GM23338 (cell line): ENCODE measurements at regions not wholly inside any gene's neighbourhood (a gene's known extent, or its start where the extent isn't known, plus 50 kb on each side); places are given as distances from the start of the nearest gene placed in this dataset.

Source experiments
- ATAC-seq: fragments of 200-7000 bp; cut with Tn5 transposase; 3 replicates; pipeline ENCODE4 v1.9.1; 2020
- DNase-seq: peaks from one replicate; pipeline ENCODE4 v3.0.0-alpha.2; 2015; ENCODE audit warnings: low spot score
- H2AFZ ChIP-seq: fragments of 200-600 bp; sonication (generic); 2 replicates; pipeline ENCODE4 v1.8.0; 2016; ENCODE audit warnings: antibody characterized with exemption, mild to moderate bottlenecking, moderate library complexity
- H3F3A ChIP-seq: fragments of 200-600 bp; sonication (generic); replicated peaks from 2 replicates; pipeline ENCODE4 v1.8.0; 2017; ENCODE audit warnings: antibody characterized with exemption, mixed run types, low read depth
- H3K27ac ChIP-seq: fragments of 200-600 bp; sonication (generic); 2 replicates; pipeline ENCODE4 v1.6.1; 2016; ENCODE audit warnings: low read depth
- H3K27me3 ChIP-seq: fragments of 200-600 bp; sonication (generic); 2 replicates; pipeline ENCODE4 v1.8.0; 2016; ENCODE audit warnings: mild to moderate bottlenecking, mixed run types, moderate library complexity; ENCODE audit not compliant: insufficient read depth
- H3K36me3 ChIP-seq: fragments of 200-600 bp; sonication (generic); 2 replicates; pipeline ENCODE4 v1.8.0; 2016; ENCODE audit warnings: mild to moderate bottlenecking; ENCODE audit not compliant: insufficient read depth
- H3K4me1 ChIP-seq: fragments of 200-600 bp; sonication (generic); 2 replicates; pipeline ENCODE4 v1.8.0; 2016; ENCODE audit warnings: mild to moderate bottlenecking, moderate library complexity; ENCODE audit not compliant: insufficient read depth
- H3K4me2 ChIP-seq: fragments of 200-600 bp; sonication (generic); 2 replicates; pipeline ENCODE4 v1.7.1; 2017; ENCODE audit warnings: mixed run types
- H3K4me3 ChIP-seq: fragments of 200-600 bp; sonication (generic); 2 replicates; pipeline ENCODE4 v1.6.1; 2016; ENCODE audit warnings: mixed run types
- H3K79me2 ChIP-seq: fragments of 200-600 bp; sonication (generic); replicated peaks from 2 replicates; pipeline ENCODE4 v1.8.0; 2017; ENCODE audit warnings: mild to moderate bottlenecking; ENCODE audit not compliant: insufficient read depth
- H3K9me2 ChIP-seq: fragments of 200-600 bp; sonication (generic); 2 replicates; pipeline ENCODE4 v1.8.0; 2017; ENCODE audit not compliant: insufficient read depth
- H4K20me1 ChIP-seq: fragments of 200-600 bp; sonication (generic); replicated peaks from 2 replicates; pipeline ENCODE4 v1.8.0; 2017; ENCODE audit warnings: mild to moderate bottlenecking; ENCODE audit not compliant: insufficient read depth
- H3K27ac Mint-ChIP-seq: 2 replicates; pipeline ENCODE4 v1.8.0; 2020; ENCODE audit warnings: inconsistent platforms, mild to moderate bottlenecking, moderate library complexity, mixed read lengths
- H3K27me3 Mint-ChIP-seq: 3 replicates; pipeline ENCODE4 v1.8.0; 2022; ENCODE audit warnings: low read depth, mild to moderate bottlenecking, moderate library complexity, mixed read lengths, inconsistent platforms; ENCODE audit not compliant: insufficient read depth, poor library complexity
- H3K36me3 Mint-ChIP-seq: 3 replicates; pipeline ENCODE4 v1.8.0; 2021; ENCODE audit warnings: low read depth, mild to moderate bottlenecking, inconsistent platforms, moderate library complexity, mixed read lengths
- H3K4me1 Mint-ChIP-seq: 3 replicates; pipeline ENCODE4 v1.8.0; 2020; ENCODE audit warnings: mild to moderate bottlenecking, inconsistent platforms, mixed read lengths
- H3K4me3 Mint-ChIP-seq: 3 replicates; pipeline ENCODE4 v1.8.0; 2021; ENCODE audit warnings: moderate library complexity, mild to moderate bottlenecking, inconsistent platforms, mixed read lengths
- H3K9me3 Mint-ChIP-seq: 3 replicates; pipeline ENCODE4 v1.8.0; 2020; ENCODE audit warnings: moderate library complexity, mild to moderate bottlenecking, inconsistent platforms, mixed read lengths
- CREB1 ChIP-seq: fragments of 250-450 bp; sonication (Bioruptor Pico); IDR thresholded peaks from 2 replicates; pipeline ENCODE4 v1.5.0; 2020; ENCODE audit warnings: low read depth, mild to moderate bottlenecking, moderate library complexity
- CTCF ChIP-seq, 2 experiments: fragments of 200-600 bp in 1 of 2; sonication (generic) in 1 of 2; conservative IDR thresholded peaks; 2 replicates each; pipeline versions ENCODE4 v1.5.1 to v1.6.1; 2016 to 2017; ENCODE audit warnings: antibody characterized with exemption in 2 of 2, low read depth in 2 of 2, mild to moderate bottlenecking in 2 of 2, moderate library complexity in 1 of 2
- ETS1 ChIP-seq: IDR thresholded peaks from 2 replicates; pipeline ENCODE4 v1.6.1; 2016; ENCODE audit warnings: antibody characterized with exemption
- EZH2 ChIP-seq: fragments of 200-600 bp; sonication (generic); IDR thresholded peaks from one replicate; pipeline ENCODE4 v1.8.0; 2017; ENCODE audit warnings: antibody characterized with exemption, mild to moderate bottlenecking, low read depth; ENCODE audit not compliant: unreplicated experiment
- EZH2phosphoT487 ChIP-seq: fragments of 200-600 bp; sonication (generic); IDR thresholded peaks from one replicate; pipeline ENCODE4 v1.8.1; 2018; ENCODE audit warnings: antibody characterized with exemption; ENCODE audit not compliant: unreplicated experiment
- JUNB ChIP-seq: IDR thresholded peaks from one replicate; pipeline ENCODE4 v1.6.1; 2016; ENCODE audit warnings: antibody characterized with exemption; ENCODE audit not compliant: unreplicated experiment
- NANOG ChIP-seq: IDR thresholded peaks from 2 replicates; pipeline ENCODE4 v1.6.1; 2016; ENCODE audit warnings: antibody characterized with exemption, borderline replicate concordance
- POLR2AphosphoS5 ChIP-seq: IDR thresholded peaks from 2 replicates; pipeline ENCODE4 v1.6.1; 2016; ENCODE audit warnings: antibody characterized with exemption, low read depth
- REST ChIP-seq: IDR thresholded peaks from one replicate; pipeline ENCODE4 v1.6.1; 2018; ENCODE audit warnings: antibody characterized with exemption; ENCODE audit not compliant: unreplicated experiment
- STAT1 ChIP-seq: IDR thresholded peaks from one replicate; pipeline ENCODE4 v1.6.1; 2016; ENCODE audit warnings: antibody characterized with exemption; ENCODE audit not compliant: unreplicated experiment
- ZNF114 ChIP-seq: fragments of 250-450 bp; sonication (Bioruptor Pico); IDR thresholded peaks from 2 replicates; pipeline ENCODE4 v1.5.0; 2020; ENCODE audit warnings: mild to moderate bottlenecking, moderate library complexity
- ZNF331 ChIP-seq: fragments of 250-450 bp; sonication (Bioruptor Pico); IDR thresholded peaks from 2 replicates; pipeline ENCODE4 v1.5.0; 2020; ENCODE audit warnings: low read depth, mild to moderate bottlenecking, moderate library complexity
- TF ChIP-seq, protein P1 (sequence below): fragments of 250-450 bp; sonication (Bioruptor Pico); IDR thresholded peaks from 2 replicates; pipeline ENCODE4 v1.5.0; 2020; ENCODE audit warnings: mild to moderate bottlenecking, moderate library complexity

DNA sequence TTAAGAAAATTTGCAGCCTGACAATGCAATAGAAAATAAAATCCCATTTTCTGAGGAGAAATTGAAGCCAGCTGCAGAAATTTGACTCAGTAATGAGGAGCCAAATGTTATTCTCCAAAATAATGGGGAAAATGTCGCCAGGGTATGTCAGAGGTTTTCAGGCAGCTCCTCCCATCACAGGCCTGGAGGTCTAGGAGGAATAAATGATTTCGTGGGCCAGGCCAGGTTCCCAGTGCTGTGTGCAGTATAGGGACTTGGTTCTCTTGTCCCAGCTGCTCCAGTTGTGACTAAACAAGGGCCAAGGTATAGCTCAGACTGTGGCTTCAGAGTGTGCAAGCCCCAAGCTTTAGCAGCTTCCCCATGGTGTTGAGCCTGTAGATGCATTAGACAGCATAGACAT, 1240.8 kb upstream of the ADGRB3 start:
- H3K4me2 ChIP-seq = no peak overlapping the region
- Mint-ChIP-seq H3K4me3 (no peak overlapping the region), H3K27me3 (no peaks in the 10 kb centered on the region), H3K27ac (no peak overlapping the region), H3K4me1 (peaks cover 8% of the 10 kb centered on the region; the same call in 1 of the 3 replicates), H3K36me3 (peaks cover 16% of the 10 kb centered on the region), H3K9me3 (peaks cover 22% of the 10 kb centered on the region)
- no peak for DNase-seq
- no peak overlapping the region for H3K27ac ChIP-seq
- no peak overlapping the region for H3K4me3 ChIP-seq
- no peaks in the 10 kb centered on the region for H4K20me1 ChIP-seq
- H3K9me2 ChIP-seq = no peaks in the 10 kb centered on the region
- H3K79me2 ChIP-seq = no peaks in the 10 kb centered on the region
- no peak for ATAC-seq
- no peak overlapping the region for H2AFZ ChIP-seq
- H3K4me1 ChIP-seq = no peaks in the 10 kb centered on the region
- H3F3A ChIP-seq = no peaks in the 10 kb centered on the region
- 0 out of 2 replicates have a peak, but pooled peaks cover 6% of the 10 kb centered on the region for H3K36me3 ChIP-seq
- TF ChIP-seq EZH2phosphoT487 (no peak), ETS1 (no peak), JUNB (no peak), ZNF331 (no peak), EZH2 (no peak), NANOG (no peak), STAT1 (no peak), POLR2AphosphoS5 (no peak), CTCF (conservative IDR thresholded peaks at IDR 0.05; ENCODE audit: low read depth in 2 of 2) (no peak), ZNF114 (CRISPR knock-in tag) (no peak), REST (no peak), CREB1 (CRISPR knock-in tag) (no peak)
- TF ChIP-seq, protein P1, sequence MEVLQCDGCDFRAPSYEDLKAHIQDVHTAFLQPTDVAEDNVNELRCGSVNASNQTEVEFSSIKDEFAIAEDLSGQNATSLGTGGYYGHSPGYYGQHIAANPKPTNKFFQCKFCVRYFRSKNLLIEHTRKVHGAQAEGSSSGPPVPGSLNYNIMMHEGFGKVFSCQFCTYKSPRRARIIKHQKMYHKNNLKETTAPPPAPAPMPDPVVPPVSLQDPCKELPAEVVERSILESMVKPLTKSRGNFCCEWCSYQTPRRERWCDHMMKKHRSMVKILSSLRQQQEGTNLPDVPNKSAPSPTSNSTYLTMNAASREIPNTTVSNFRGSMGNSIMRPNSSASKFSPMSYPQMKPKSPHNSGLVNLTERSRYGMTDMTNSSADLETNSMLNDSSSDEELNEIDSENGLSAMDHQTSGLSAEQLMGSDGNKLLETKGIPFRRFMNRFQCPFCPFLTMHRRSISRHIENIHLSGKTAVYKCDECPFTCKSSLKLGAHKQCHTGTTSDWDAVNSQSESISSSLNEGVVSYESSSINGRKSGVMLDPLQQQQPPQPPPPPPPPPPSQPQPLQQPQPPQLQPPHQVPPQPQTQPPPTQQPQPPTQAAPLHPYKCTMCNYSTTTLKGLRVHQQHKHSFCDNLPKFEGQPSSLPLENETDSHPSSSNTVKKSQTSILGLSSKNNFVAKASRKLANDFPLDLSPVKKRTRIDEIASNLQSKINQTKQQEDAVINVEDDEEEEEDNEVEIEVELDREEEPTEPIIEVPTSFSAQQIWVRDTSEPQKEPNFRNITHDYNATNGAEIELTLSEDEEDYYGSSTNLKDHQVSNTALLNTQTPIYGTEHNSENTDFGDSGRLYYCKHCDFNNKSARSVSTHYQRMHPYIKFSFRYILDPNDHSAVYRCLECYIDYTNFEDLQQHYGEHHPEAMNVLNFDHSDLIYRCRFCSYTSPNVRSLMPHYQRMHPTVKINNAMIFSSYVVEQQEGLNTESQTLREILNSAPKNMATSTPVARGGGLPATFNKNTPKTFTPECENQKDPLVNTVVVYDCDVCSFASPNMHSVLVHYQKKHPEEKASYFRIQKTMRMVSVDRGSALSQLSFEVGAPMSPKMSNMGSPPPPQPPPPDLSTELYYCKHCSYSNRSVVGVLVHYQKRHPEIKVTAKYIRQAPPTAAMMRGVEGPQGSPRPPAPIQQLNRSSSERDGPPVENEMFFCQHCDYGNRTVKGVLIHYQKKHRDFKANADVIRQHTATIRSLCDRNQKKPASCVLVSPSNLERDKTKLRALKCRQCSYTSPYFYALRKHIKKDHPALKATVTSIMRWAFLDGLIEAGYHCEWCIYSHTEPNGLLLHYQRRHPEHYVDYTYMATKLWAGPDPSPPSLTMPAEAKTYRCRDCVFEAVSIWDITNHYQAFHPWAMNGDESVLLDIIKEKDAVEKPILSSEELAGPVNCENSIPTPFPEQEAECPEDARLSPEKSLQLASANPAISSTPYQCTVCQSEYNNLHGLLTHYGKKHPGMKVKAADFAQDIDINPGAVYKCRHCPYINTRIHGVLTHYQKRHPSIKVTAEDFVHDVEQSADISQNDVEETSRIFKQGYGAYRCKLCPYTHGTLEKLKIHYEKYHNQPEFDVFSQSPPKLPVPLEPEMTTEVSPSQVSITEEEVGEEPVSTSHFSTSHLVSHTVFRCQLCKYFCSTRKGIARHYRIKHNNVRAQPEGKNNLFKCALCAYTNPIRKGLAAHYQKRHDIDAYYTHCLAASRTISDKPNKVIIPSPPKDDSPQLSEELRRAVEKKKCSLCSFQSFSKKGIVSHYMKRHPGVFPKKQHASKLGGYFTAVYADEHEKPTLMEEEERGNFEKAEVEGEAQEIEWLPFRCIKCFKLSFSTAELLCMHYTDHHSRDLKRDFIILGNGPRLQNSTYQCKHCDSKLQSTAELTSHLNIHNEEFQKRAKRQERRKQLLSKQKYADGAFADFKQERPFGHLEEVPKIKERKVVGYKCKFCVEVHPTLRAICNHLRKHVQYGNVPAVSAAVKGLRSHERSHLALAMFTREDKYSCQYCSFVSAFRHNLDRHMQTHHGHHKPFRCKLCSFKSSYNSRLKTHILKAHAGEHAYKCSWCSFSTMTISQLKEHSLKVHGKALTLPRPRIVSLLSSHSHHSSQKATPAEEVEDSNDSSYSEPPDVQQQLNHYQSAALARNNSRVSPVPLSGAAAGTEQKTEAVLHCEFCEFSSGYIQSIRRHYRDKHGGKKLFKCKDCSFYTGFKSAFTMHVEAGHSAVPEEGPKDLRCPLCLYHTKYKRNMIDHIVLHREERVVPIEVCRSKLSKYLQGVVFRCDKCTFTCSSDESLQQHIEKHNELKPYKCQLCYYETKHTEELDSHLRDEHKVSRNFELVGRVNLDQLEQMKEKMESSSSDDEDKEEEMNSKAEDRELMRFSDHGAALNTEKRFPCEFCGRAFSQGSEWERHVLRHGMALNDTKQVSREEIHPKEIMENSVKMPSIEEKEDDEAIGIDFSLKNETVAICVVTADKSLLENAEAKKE (CRISPR knock-in tag) = no peak
- no peaks in the 10 kb centered on the region for H3K27me3 ChIP-seq
